HG03342 (cell line): ENCODE measurements at regions not wholly inside any gene's neighbourhood (a gene's known extent, or its start where the extent isn't known, plus 50 kb on each side); places are given as distances from the start of the nearest gene placed in this dataset.

Source experiments
- ATAC-seq: cut with Tn5 transposase; IDR thresholded peaks from one replicate; pipeline ENCODE4 v1.9.1; 2021; ENCODE audit warnings: mild to moderate bottlenecking, moderate library complexity; ENCODE audit not compliant: unreplicated experiment

- no peak for ATAC-seq
Observed at GRCh38 chr6:125489579-125490285, 188.0 kb upstream of the HDDC2 start.

- no peak for ATAC-seq
Observed at GRCh38 chr6:125491860-125492618, 190.3 kb upstream of the HDDC2 start.

GRCh38 chr6:125498606-125499005 lies 196.8 kb upstream of the HDDC2 start:
- ATAC-seq: no peak

- no peak for ATAC-seq
Observed at GRCh38 chr6:125499535-125499934, 197.8 kb upstream of the HDDC2 start.

GRCh38 chr6:125503181-125503580 lies 201.4 kb upstream of the HDDC2 start:
- no peak for ATAC-seq

GRCh38 chr6:125507987-125508655 lies 206.4 kb upstream of the HDDC2 start:
- ATAC-seq: no peak

GRCh38 chr6:125508793-125509192 lies 207.0 kb upstream of the HDDC2 start:
- ATAC-seq: no peak

- ATAC-seq: no peak
Observed at GRCh38 chr6:125509477-125509876, 207.7 kb upstream of the HDDC2 start.

- ATAC-seq: no peak
Observed at GRCh38 chr6:125510405-125510804, 208.6 kb upstream of the HDDC2 start.

GRCh38 chr6:125511809-125512396 lies 210.1 kb upstream of the HDDC2 start:
- no peak for ATAC-seq

GRCh38 chr6:125512621-125513020 lies 210.9 kb upstream of the HDDC2 start:
- peak; percentile 82 for ATAC-seq

- ATAC-seq: no peak
Observed at GRCh38 chr6:125513978-125514377, 212.2 kb upstream of the HDDC2 start.

GRCh38 chr6:125516644-125517043 lies 214.9 kb upstream of the HDDC2 start:
- no peak for ATAC-seq

- no peak for ATAC-seq
Observed at GRCh38 chr6:125519367-125519766, 217.6 kb upstream of the HDDC2 start.

GRCh38 chr6:125524356-125524755 lies 222.6 kb upstream of the HDDC2 start:
- ATAC-seq: no peak

- no peak for ATAC-seq
Observed at GRCh38 chr6:125526007-125526720, 223.3 kb upstream of the HEY2 start.

GRCh38 chr6:125528621-125529041 lies 220.8 kb upstream of the HEY2 start:
- ATAC-seq: no peak

GRCh38 chr6:125529061-125529460 lies 220.4 kb upstream of the HEY2 start:
- ATAC-seq: no peak

- ATAC-seq: no peak
Observed at GRCh38 chr6:125533710-125534397, 215.6 kb upstream of the HEY2 start.
